Neural progenitor cell (in vitro differentiated cells): ENCODE measurements at regions not wholly inside any gene's neighbourhood (a gene's known extent, or its start where the extent isn't known, plus 50 kb on each side); places are given as distances from the start of the nearest gene placed in this dataset.

Experiments
- DNase-seq: peaks from one replicate; pipeline ENCODE4 v3.0.0-alpha.2; 2016; ENCODE audit warnings: low spot score
- H2AFZ ChIP-seq: fragments of 200-600 bp; sonication (generic); replicated peaks from 2 replicates; pipeline ENCODE4 v1.6.1; 2016; ENCODE audit warnings: antibody characterized with exemption
- H3F3A ChIP-seq: fragments of 200-600 bp; sonication (generic); 2 replicates; pipeline ENCODE4 v1.6.1; 2016; ENCODE audit warnings: antibody characterized with exemption, low read depth
- H3K27ac ChIP-seq: fragments of 200-600 bp; sonication (generic); 2 replicates; pipeline ENCODE4 v1.5.1; 2016; ENCODE audit warnings: mild to moderate bottlenecking
- H3K27me3 ChIP-seq: fragments of 200-600 bp; sonication (generic); 2 replicates; pipeline ENCODE4 v1.6.1; 2016; ENCODE audit warnings: mild to moderate bottlenecking, moderate library complexity
- H3K36me3 ChIP-seq: fragments of 200-600 bp; sonication (generic); 2 replicates; pipeline ENCODE4 v1.5.1; 2016
- H3K4me1 ChIP-seq: fragments of 200-600 bp; sonication (generic); 2 replicates; pipeline ENCODE4 v1.6.1; 2016; ENCODE audit warnings: mixed run types
- H3K4me2 ChIP-seq: fragments of 200-600 bp; sonication (generic); 2 replicates; pipeline ENCODE4 v1.6.1; 2016
- H3K4me3 ChIP-seq: fragments of 200-600 bp; sonication (generic); 2 replicates; pipeline ENCODE4 v1.5.1; 2016
- H3K79me2 ChIP-seq: fragments of 200-600 bp; sonication (generic); 2 replicates; pipeline ENCODE4 v1.6.1; 2016; ENCODE audit warnings: low read depth
- H3K9ac ChIP-seq: fragments of 200-600 bp; sonication (generic); 2 replicates; pipeline ENCODE4 v1.6.1; 2016
- H3K9me3 ChIP-seq: fragments of 200-600 bp; sonication (generic); 2 replicates; pipeline ENCODE4 v1.5.1; 2016; ENCODE audit warnings: low read depth
- H4K20me1 ChIP-seq: fragments of 200-600 bp; sonication (generic); 2 replicates; pipeline ENCODE4 v1.6.1; 2016; ENCODE audit warnings: low read depth
- H3K27ac Mint-ChIP-seq: 3 replicates; pipeline ENCODE4 v1.8.0; 2021; ENCODE audit warnings: mixed read lengths
- H3K27me3 Mint-ChIP-seq: 2 replicates; pipeline ENCODE4 v1.8.0; 2022; ENCODE audit warnings: low read depth, mild to moderate bottlenecking, inconsistent platforms, moderate library complexity, mixed read lengths; ENCODE audit not compliant: insufficient read depth
- H3K36me3 Mint-ChIP-seq: 3 replicates; pipeline ENCODE4 v1.8.0; 2021; ENCODE audit warnings: mixed read lengths
- H3K4me1 Mint-ChIP-seq: 3 replicates; pipeline ENCODE4 v1.8.0; 2021; ENCODE audit warnings: mixed read lengths
- H3K4me3 Mint-ChIP-seq: 3 replicates; pipeline ENCODE4 v1.8.0; 2021; ENCODE audit warnings: mild to moderate bottlenecking, moderate library complexity, mixed read lengths
- H3K9me3 Mint-ChIP-seq: 3 replicates; pipeline ENCODE4 v1.8.0; 2020; ENCODE audit warnings: mixed read lengths
- CTCF ChIP-seq: fragments of 200-600 bp; sonication (generic); IDR thresholded peaks from 2 replicates; pipeline ENCODE4 v1.5.1; 2017; ENCODE audit warnings: antibody characterized with exemption, mild to moderate bottlenecking
- EZH2 ChIP-seq: fragments of 200-600 bp; sonication (generic); IDR thresholded peaks from 2 replicates; pipeline ENCODE4 v1.6.1; 2017; ENCODE audit warnings: antibody characterized with exemption, mild to moderate bottlenecking, moderate library complexity
- EZH2phosphoT487 ChIP-seq: fragments of 200-600 bp; sonication (generic); IDR thresholded peaks from 2 replicates; pipeline ENCODE4 v1.6.1; 2017; ENCODE audit warnings: antibody characterized with exemption

- H3K9me3 Mint-ChIP-seq = peaks cover 18% of the 10 kb centered on the region
- H3K27ac Mint-ChIP-seq = peak overlapping the region; percentile 0
- peaks cover 14% of the 10 kb centered on the region for H3F3A ChIP-seq
- peak overlapping the region; percentile 44 for H2AFZ ChIP-seq
- no peaks in the 10 kb centered on the region for H3K27me3 ChIP-seq
- H3K9me3 ChIP-seq = no peaks in the 10 kb centered on the region
- no peak overlapping the region for H3K4me3 Mint-ChIP-seq
- no peaks in the 10 kb centered on the region for H4K20me1 ChIP-seq
- H3K4me1 Mint-ChIP-seq = peaks cover 5% of the 10 kb centered on the region
- H3K36me3 Mint-ChIP-seq = no peaks in the 10 kb centered on the region
- H3K27me3 Mint-ChIP-seq = peaks cover 4% of the 10 kb centered on the region
- TF ChIP-seq CTCF (peak; percentile 17), EZH2 (no peak)
- H3K4me1 ChIP-seq = peaks cover 12% of the 10 kb centered on the region
- DNase-seq = peak; percentile 50
- H3K9ac ChIP-seq = no peak overlapping the region
- no peaks in the 10 kb centered on the region for H3K79me2 ChIP-seq
- no peak overlapping the region for H3K4me3 ChIP-seq
- no peaks in the 10 kb centered on the region for H3K36me3 ChIP-seq
- H3K4me2 ChIP-seq = peak overlapping the region; percentile 36
- H3K27ac ChIP-seq = no peak overlapping the region
Observed at GRCh38 chr11:44443836-44444769, 121.4 kb upstream of the CD82 start.

GRCh38 chr11:44444770-44445321 lies 120.6 kb upstream of the CD82 start:
- Histone ChIP-seq H3K4me1 (peaks cover 12% of the 10 kb centered on the region), H4K20me1 (no peaks in the 10 kb centered on the region), H3K79me2 (no peaks in the 10 kb centered on the region), H3K4me2 (no peak overlapping the region), H3K27ac (no peak overlapping the region), H3K9ac (no peak overlapping the region), H3K27me3 (no peaks in the 10 kb centered on the region), H2AFZ (no peak overlapping the region), H3K4me3 (no peak overlapping the region), H3F3A (peaks cover 14% of the 10 kb centered on the region), H3K36me3 (no peaks in the 10 kb centered on the region), H3K9me3 (no peaks in the 10 kb centered on the region)
- Mint-ChIP-seq H3K4me1 (peaks cover 5% of the 10 kb centered on the region), H3K27me3 (peaks cover 9% of the 10 kb centered on the region), H3K4me3 (no peak overlapping the region), H3K27ac (no peak overlapping the region), H3K36me3 (no peaks in the 10 kb centered on the region), H3K9me3 (peaks cover 17% of the 10 kb centered on the region)
- TF ChIP-seq EZH2 (no peak), CTCF (no peak), EZH2phosphoT487 (no peak)
- no peak for DNase-seq

GRCh38 chr11:44445500-44446365 lies 119.7 kb upstream of the CD82 start:
- H3K9me3 Mint-ChIP-seq = peaks cover 12% of the 10 kb centered on the region
- no peaks in the 10 kb centered on the region for H4K20me1 ChIP-seq
- no peaks in the 10 kb centered on the region for H3K9me3 ChIP-seq
- H3K36me3 ChIP-seq = no peaks in the 10 kb centered on the region
- H3K4me3 ChIP-seq = no peak overlapping the region
- peaks cover 14% of the 10 kb centered on the region for H3F3A ChIP-seq
- no peaks in the 10 kb centered on the region for H3K36me3 Mint-ChIP-seq
- no peaks in the 10 kb centered on the region for H3K79me2 ChIP-seq
- H3K4me1 ChIP-seq = peaks cover 12% of the 10 kb centered on the region
- H3K4me1 Mint-ChIP-seq = peaks cover 5% of the 10 kb centered on the region
- DNase-seq = no peak
- no peak overlapping the region for H3K27ac Mint-ChIP-seq
- H2AFZ ChIP-seq = no peak overlapping the region
- no peak overlapping the region for H3K4me3 Mint-ChIP-seq
- H3K9ac ChIP-seq = no peak overlapping the region
- H3K27me3 Mint-ChIP-seq = peaks cover 9% of the 10 kb centered on the region
- H3K27me3 ChIP-seq = no peaks in the 10 kb centered on the region
- H3K4me2 ChIP-seq = no peak overlapping the region
- no peak overlapping the region for H3K27ac ChIP-seq
- TF ChIP-seq EZH2 = no peak
- TF ChIP-seq CTCF = no peak
- no peak for TF ChIP-seq EZH2phosphoT487
